ENCODE measurements at regions not wholly inside any gene's neighbourhood (a gene's known extent, or its start where the extent isn't known, plus 50 kb on each side); places are given as distances from the start of the nearest gene placed in this dataset.

DNA sequence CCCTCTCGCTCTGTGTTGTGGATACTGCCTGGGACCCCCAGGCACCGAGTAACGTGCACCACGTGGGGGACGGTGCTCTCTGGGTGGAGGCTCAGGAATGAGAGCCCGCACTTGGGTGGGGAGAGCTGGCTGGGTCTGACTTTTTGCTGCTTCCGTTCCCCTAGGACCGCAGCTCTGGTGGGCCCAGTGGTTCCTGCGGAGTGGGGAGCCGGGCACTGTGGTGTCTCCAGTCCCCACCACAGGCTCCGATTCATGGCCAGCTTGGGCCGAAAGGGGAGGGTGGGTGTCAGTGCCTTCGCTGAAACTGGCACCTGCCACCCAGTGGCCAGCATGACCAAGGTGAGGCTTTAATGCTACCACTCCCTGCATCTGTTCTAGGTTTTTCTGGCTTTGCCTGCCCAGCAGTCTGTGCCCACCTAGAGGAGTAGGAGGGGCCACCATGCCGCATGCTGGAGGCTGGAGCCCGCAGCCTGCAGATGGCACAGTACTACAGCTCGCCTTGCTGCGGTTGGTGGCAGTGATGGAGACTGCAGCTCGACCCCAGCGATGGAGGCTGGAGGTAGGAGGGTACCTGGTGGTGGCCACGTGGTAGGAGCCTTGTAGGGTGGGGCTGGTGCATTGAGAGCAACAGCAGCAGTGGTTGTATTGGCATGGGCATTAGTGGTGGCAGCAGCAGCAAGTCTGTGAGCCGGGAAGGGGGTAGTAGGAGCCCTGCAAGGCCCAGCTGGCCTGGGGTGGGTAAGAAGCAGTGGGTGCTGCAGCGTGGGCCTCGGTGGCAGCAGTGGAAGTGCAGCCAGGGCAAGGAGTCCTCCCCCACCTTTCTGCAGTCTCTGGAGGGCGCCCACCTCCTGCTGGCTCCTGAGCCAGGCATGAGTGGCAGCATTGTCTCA is 118.8 kb upstream of the VPREB1 start:
- ChIA-PET CTCF (no interaction called here), POLR2A (no interaction called here)
- H3K9me1 ChIP-seq (replicated peaks; ENCODE audit: control insufficient read depth, extremely low read depth, insufficient read depth, low read length) = no peaks in the 10 kb centered on the region
- TF ChIP-seq EZH2 (IDR thresholded peaks at IDR 0.05; ENCODE audit: borderline replicate concordance, low read depth, low read length, severe bottlenecking) (no peak), MYC (IDR thresholded peaks at IDR 0.05; ENCODE audit: low read depth, low read length) (no peak), GATA2 (IDR thresholded peaks at IDR 0.05; ENCODE audit: insufficient read depth, insufficient read length, low read depth, low read length) (no peak), POLR2AphosphoS5 (IDR thresholded peaks at IDR 0.05; ENCODE audit: insufficient read depth, low read depth, low read length) (no peak), POLR2A (IDR thresholded peaks at IDR 0.05; ENCODE audit: low read depth, low read length) (no peak), JUN (IDR thresholded peaks at IDR 0.05; ENCODE audit: borderline replicate concordance, insufficient read depth, insufficient read length, low read depth) (no peak), FOS (IDR thresholded peaks at IDR 0.05; ENCODE audit: borderline replicate concordance, insufficient read depth, low read length) (no peak)
- TF ChIP-seq, protein P1, sequence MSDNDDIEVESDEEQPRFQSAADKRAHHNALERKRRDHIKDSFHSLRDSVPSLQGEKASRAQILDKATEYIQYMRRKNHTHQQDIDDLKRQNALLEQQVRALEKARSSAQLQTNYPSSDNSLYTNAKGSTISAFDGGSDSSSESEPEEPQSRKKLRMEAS (IDR thresholded peaks at IDR 0.05; ENCODE audit: insufficient read depth, insufficient read length) = no peak
- TF ChIP-seq, protein P2, sequence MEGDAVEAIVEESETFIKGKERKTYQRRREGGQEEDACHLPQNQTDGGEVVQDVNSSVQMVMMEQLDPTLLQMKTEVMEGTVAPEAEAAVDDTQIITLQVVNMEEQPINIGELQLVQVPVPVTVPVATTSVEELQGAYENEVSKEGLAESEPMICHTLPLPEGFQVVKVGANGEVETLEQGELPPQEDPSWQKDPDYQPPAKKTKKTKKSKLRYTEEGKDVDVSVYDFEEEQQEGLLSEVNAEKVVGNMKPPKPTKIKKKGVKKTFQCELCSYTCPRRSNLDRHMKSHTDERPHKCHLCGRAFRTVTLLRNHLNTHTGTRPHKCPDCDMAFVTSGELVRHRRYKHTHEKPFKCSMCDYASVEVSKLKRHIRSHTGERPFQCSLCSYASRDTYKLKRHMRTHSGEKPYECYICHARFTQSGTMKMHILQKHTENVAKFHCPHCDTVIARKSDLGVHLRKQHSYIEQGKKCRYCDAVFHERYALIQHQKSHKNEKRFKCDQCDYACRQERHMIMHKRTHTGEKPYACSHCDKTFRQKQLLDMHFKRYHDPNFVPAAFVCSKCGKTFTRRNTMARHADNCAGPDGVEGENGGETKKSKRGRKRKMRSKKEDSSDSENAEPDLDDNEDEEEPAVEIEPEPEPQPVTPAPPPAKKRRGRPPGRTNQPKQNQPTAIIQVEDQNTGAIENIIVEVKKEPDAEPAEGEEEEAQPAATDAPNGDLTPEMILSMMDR (IDR thresholded peaks at IDR 0.05; ENCODE audit: extremely low read depth in 1 of 2, insufficient read depth in 1 of 2, low read depth in 1 of 2, low read length in 2 of 2) = no peak
- dilution Hi-C loops (cut with MboI; ENCODE audit: extremely low pct_ligation_motif_present, low sequenced_read_pairs) (no loop called here), intact Hi-C loops (cut with micrococcal nuclease) (no loop called here)
- H3K27me3 ChIP-seq (ENCODE audit: control insufficient read depth in 2 of 2, insufficient read depth in 2 of 2, low read length in 2 of 2) = peaks cover 0 to 4% of the 10 kb centered on the region in 2 experiments
- DNase-seq (ENCODE audit: low read depth, low spot score) (no peak), FAIRE-seq (no peak)
- no peaks in the 10 kb centered on the region for H3K36me3 ChIP-seq (ENCODE audit: control insufficient read depth in 2 of 2, extremely low read depth in 1 of 2, insufficient read depth in 2 of 2, low read length in 2 of 2)
- H3K27ac ChIP-seq (ENCODE audit: insufficient read depth, low read depth, low read length) = no peak overlapping the region
- H2AFZ ChIP-seq (ENCODE audit: low read depth, low read length) = no peak overlapping the region
- H3K9me3 ChIP-seq (replicated peaks; ENCODE audit: control insufficient read depth, insufficient read depth, low read length) = no peaks in the 10 kb centered on the region
- no peaks in the 10 kb centered on the region for H3K4me1 ChIP-seq (ENCODE audit: control insufficient read depth, extremely low read depth, insufficient read depth, low read length)
- no peak overlapping the region for H3K4me3 ChIP-seq (replicated peaks in 1 of 3; ENCODE audit: insufficient read depth in 1 of 3, low read depth in 1 of 3, low read length in 3 of 3)
- BruUV-seq (replicated peaks) = no TSS peak
- H4K20me1 ChIP-seq (replicated peaks; ENCODE audit: control insufficient read depth, extremely low read depth, insufficient read depth, low read length) = no peaks in the 10 kb centered on the region
- no peak overlapping the region for H3K9ac ChIP-seq (replicated peaks; ENCODE audit: extremely low read depth, insufficient read depth, low read length)
- no peaks in the 10 kb centered on the region for H3K79me2 ChIP-seq (ENCODE audit: control insufficient read depth, insufficient read depth, low read length)
- H3K4me2 ChIP-seq (ENCODE audit: insufficient read depth, low read length) = no peak overlapping the region

All from endothelial cell of umbilical vein (primary cell).